ENCODE measurements at regions not wholly inside any gene's neighbourhood (a gene's known extent, or its start where the extent isn't known, plus 50 kb on each side); places are given as distances from the start of the nearest gene placed in this dataset.

GRCh38 chrX:3445806-3446490 lies 99.5 kb upstream of the MXRA5 start:
- no peak for TF ChIP-seq CTCF (conservative IDR thresholded peaks at IDR 0.05; ENCODE audit: low read length)
- no peak for TF ChIP-seq EZH2phosphoT487 (IDR thresholded peaks at IDR 0.05; ENCODE audit: borderline replicate concordance, low read depth, low read length)

All from OCI-LY7 (cell line).